Activated CD8-positive, alpha-beta memory T cell treated with anti-CD3 and anti-CD28 coated beads, Interleukin-2, amount 10 ng/mL, durations not matched to agents 7 days and 5 days (primary cell): ENCODE measurements at regions not wholly inside any gene's neighbourhood (a gene's known extent, or its start where the extent isn't known, plus 50 kb on each side); places are given as distances from the start of the nearest gene placed in this dataset.

Source experiments
- ATAC-seq: fragments of 150-1000 bp; cut with Tn5 transposase; one replicate; pipeline ENCODE4 v1.10.0; 2021; ENCODE audit warnings: moderate library complexity
- CTCF ChIA-PET: fragments of 350-600 bp; sonication (Branson Sonifier 250); formaldehyde crosslinking; loops from one replicate; lab custom pipeline; 2021; ENCODE audit warnings: antibody characterized with exemption; lab: Charles Lee
- DNase-seq: peaks from one replicate; pipeline ENCODE4 v3.0.0-alpha.2; 2020
- H3K27ac Mint-ChIP-seq: one replicate; pipeline ENCODE4 v1.8.0; 2021; ENCODE audit warnings: mild to moderate bottlenecking, mixed read lengths
- H3K27me3 Mint-ChIP-seq: one replicate; pipeline ENCODE4 v1.8.0; 2021; ENCODE audit warnings: mixed read lengths
- H3K36me3 Mint-ChIP-seq: one replicate; pipeline ENCODE4 v1.8.0; 2021; ENCODE audit warnings: mild to moderate bottlenecking, mixed read lengths
- H3K4me1 Mint-ChIP-seq: one replicate; pipeline ENCODE4 v1.8.0; 2021; ENCODE audit warnings: mixed read lengths
- H3K4me3 Mint-ChIP-seq: one replicate; pipeline ENCODE4 v1.8.0; 2021; ENCODE audit warnings: mild to moderate bottlenecking, moderate library complexity, mixed read lengths
- H3K9me3 Mint-ChIP-seq: one replicate; pipeline ENCODE4 v1.8.0; 2022; ENCODE audit warnings: low read depth, mixed read lengths

- Mint-ChIP-seq H3K27ac (no peak overlapping the region), H3K4me3 (no peak overlapping the region), H3K36me3 (no peaks in the 10 kb centered on the region), H3K27me3 (no peaks in the 10 kb centered on the region), H3K9me3 (peaks cover 5% of the 10 kb centered on the region), H3K4me1 (no peaks in the 10 kb centered on the region)
- ATAC-seq (no peak), DNase-seq (no peak)
- CTCF ChIA-PET = no interaction called here
Measured at GRCh38 chrX:42725196-42725595, 52.8 kb downstream of the PPP1R2C start.

GRCh38 chrX:42720209-42720608, 57.8 kb downstream of the PPP1R2C start:
- ATAC-seq (no peak), DNase-seq (no peak)
- Mint-ChIP-seq H3K36me3 (no peaks in the 10 kb centered on the region), H3K4me1 (no peaks in the 10 kb centered on the region), H3K27ac (no peak overlapping the region), H3K27me3 (no peaks in the 10 kb centered on the region), H3K9me3 (no peaks in the 10 kb centered on the region), H3K4me3 (no peak overlapping the region)
- CTCF ChIA-PET = no interaction called here

GRCh38 chrX:42715701-42716262, 62.2 kb downstream of the PPP1R2C start:
- no peaks in the 10 kb centered on the region for H3K27me3 Mint-ChIP-seq
- peaks cover 1% of the 10 kb centered on the region for H3K36me3 Mint-ChIP-seq
- no peaks in the 10 kb centered on the region for H3K4me1 Mint-ChIP-seq
- no peak overlapping the region for H3K27ac Mint-ChIP-seq
- CTCF ChIA-PET = interaction anchor here (1.2 kb wide), 1 partner anchor 11 kb away, joined by 7 read pairs; no protein-coding TSS in a partner anchor
- no peak for ATAC-seq
- no peak overlapping the region for H3K4me3 Mint-ChIP-seq
- H3K9me3 Mint-ChIP-seq = no peaks in the 10 kb centered on the region
- no peak for DNase-seq

GRCh38 chrX:42714981-42715700, 62.8 kb downstream of the PPP1R2C start:
- Mint-ChIP-seq H3K4me1 (no peaks in the 10 kb centered on the region), H3K27me3 (no peaks in the 10 kb centered on the region), H3K27ac (no peak overlapping the region), H3K4me3 (no peak overlapping the region), H3K36me3 (peaks cover 1% of the 10 kb centered on the region), H3K9me3 (no peaks in the 10 kb centered on the region)
- DNase-seq = no peak
- CTCF ChIA-PET = interaction anchor here (1.2 kb wide), 1 partner anchor 12 kb away, joined by 7 read pairs; no protein-coding TSS in a partner anchor
- ATAC-seq = no peak

- Mint-ChIP-seq H3K36me3 (peaks cover 1% of the 10 kb centered on the region), H3K27me3 (no peaks in the 10 kb centered on the region), H3K27ac (no peak overlapping the region), H3K9me3 (no peaks in the 10 kb centered on the region), H3K4me3 (no peak overlapping the region), H3K4me1 (no peaks in the 10 kb centered on the region)
- ATAC-seq (no peak), DNase-seq (no peak)
- CTCF ChIA-PET = no interaction called here
Measured at GRCh38 chrX:42710452-42710851, 67.5 kb downstream of the PPP1R2C start.

- Mint-ChIP-seq H3K27me3 (no peaks in the 10 kb centered on the region), H3K4me3 (no peak overlapping the region), H3K9me3 (no peaks in the 10 kb centered on the region), H3K36me3 (peaks cover 1% of the 10 kb centered on the region), H3K27ac (no peak overlapping the region), H3K4me1 (no peaks in the 10 kb centered on the region)
- DNase-seq (no peak), ATAC-seq (no peak)
- CTCF ChIA-PET = no interaction called here
Measured at GRCh38 chrX:42708222-42708621, 69.7 kb downstream of the PPP1R2C start.

GRCh38 chrX:42707742-42708141, 70.2 kb downstream of the PPP1R2C start:
- CTCF ChIA-PET = no interaction called here
- Mint-ChIP-seq H3K36me3 (peaks cover 1% of the 10 kb centered on the region), H3K27me3 (no peaks in the 10 kb centered on the region), H3K27ac (no peak overlapping the region), H3K9me3 (no peaks in the 10 kb centered on the region), H3K4me3 (no peak overlapping the region), H3K4me1 (no peaks in the 10 kb centered on the region)
- ATAC-seq (no peak), DNase-seq (no peak)

GRCh38 chrX:42704454-42704853, 73.5 kb downstream of the PPP1R2C start:
- Mint-ChIP-seq H3K27me3 (no peaks in the 10 kb centered on the region), H3K36me3 (peaks cover 1% of the 10 kb centered on the region), H3K4me3 (no peak overlapping the region), H3K4me1 (no peaks in the 10 kb centered on the region), H3K27ac (no peak overlapping the region), H3K9me3 (no peaks in the 10 kb centered on the region)
- ATAC-seq (no peak), DNase-seq (no peak)
- CTCF ChIA-PET = no interaction called here

- ATAC-seq = no peak
- Mint-ChIP-seq H3K4me3 (no peak overlapping the region), H3K27ac (no peak overlapping the region), H3K9me3 (no peaks in the 10 kb centered on the region), H3K4me1 (no peaks in the 10 kb centered on the region), H3K27me3 (no peaks in the 10 kb centered on the region), H3K36me3 (peaks cover 1% of the 10 kb centered on the region)
- CTCF ChIA-PET = no interaction called here
- DNase-seq = no peak
Measured at GRCh38 chrX:42697544-42697943, 80.4 kb downstream of the PPP1R2C start.

- H3K9me3 Mint-ChIP-seq = peaks cover 3% of the 10 kb centered on the region
- DNase-seq = no peak
- no peak overlapping the region for H3K27ac Mint-ChIP-seq
- no peak for ATAC-seq
- H3K4me1 Mint-ChIP-seq = no peaks in the 10 kb centered on the region
- CTCF ChIA-PET = no interaction called here
- H3K36me3 Mint-ChIP-seq = peaks cover under 1% of the 10 kb centered on the region
- no peaks in the 10 kb centered on the region for H3K27me3 Mint-ChIP-seq
- H3K4me3 Mint-ChIP-seq = no peak overlapping the region
Measured at GRCh38 chrX:42696536-42697124, 81.3 kb downstream of the PPP1R2C start.

GRCh38 chrX:42695800-42696358, 82.1 kb downstream of the PPP1R2C start:
- H3K4me1 Mint-ChIP-seq = no peaks in the 10 kb centered on the region
- DNase-seq (no peak), ATAC-seq (no peak)
- peaks cover 2% of the 10 kb centered on the region for H3K36me3 Mint-ChIP-seq
- peaks cover 3% of the 10 kb centered on the region for H3K9me3 Mint-ChIP-seq
- H3K27me3 Mint-ChIP-seq = no peaks in the 10 kb centered on the region
- H3K4me3 Mint-ChIP-seq = no peak overlapping the region
- CTCF ChIA-PET = no interaction called here
- no peak overlapping the region for H3K27ac Mint-ChIP-seq

GRCh38 chrX:42694260-42694815, 83.6 kb downstream of the PPP1R2C start:
- DNase-seq (no peak), ATAC-seq (no peak)
- Mint-ChIP-seq H3K27ac (no peak overlapping the region), H3K4me3 (no peak overlapping the region), H3K4me1 (no peaks in the 10 kb centered on the region), H3K9me3 (peaks cover 3% of the 10 kb centered on the region), H3K27me3 (no peaks in the 10 kb centered on the region), H3K36me3 (peaks cover 2% of the 10 kb centered on the region)
- CTCF ChIA-PET = no interaction called here

GRCh38 chrX:42691196-42691595, 86.8 kb downstream of the PPP1R2C start:
- no peaks in the 10 kb centered on the region for H3K4me1 Mint-ChIP-seq
- CTCF ChIA-PET = no interaction called here
- peaks cover 2% of the 10 kb centered on the region for H3K36me3 Mint-ChIP-seq
- H3K9me3 Mint-ChIP-seq = peaks cover 3% of the 10 kb centered on the region
- DNase-seq (no peak), ATAC-seq (no peak)
- no peak overlapping the region for H3K4me3 Mint-ChIP-seq
- no peaks in the 10 kb centered on the region for H3K27me3 Mint-ChIP-seq
- H3K27ac Mint-ChIP-seq = no peak overlapping the region
